ENCODE measurements at regions not wholly inside any gene's neighbourhood (a gene's known extent, or its start where the extent isn't known, plus 50 kb on each side); places are given as distances from the start of the nearest gene placed in this dataset.
"Not testable (repeated sequence)": the region's sequence is repeated elsewhere in the genome, so short reads cannot be mapped to it uniquely, and the experiment has no call there.

- DNase-seq (ENCODE audit: extremely low read depth, low read depth, low spot score): no peak
Observed at GRCh38 chr4:28832444-28832843, 1887.7 kb upstream of the PCDH7 start.

- no peak for DNase-seq (ENCODE audit: extremely low read depth, low read depth, low spot score)
Observed at GRCh38 chr4:28834120-28834519, 1886.0 kb upstream of the PCDH7 start.

DNA sequence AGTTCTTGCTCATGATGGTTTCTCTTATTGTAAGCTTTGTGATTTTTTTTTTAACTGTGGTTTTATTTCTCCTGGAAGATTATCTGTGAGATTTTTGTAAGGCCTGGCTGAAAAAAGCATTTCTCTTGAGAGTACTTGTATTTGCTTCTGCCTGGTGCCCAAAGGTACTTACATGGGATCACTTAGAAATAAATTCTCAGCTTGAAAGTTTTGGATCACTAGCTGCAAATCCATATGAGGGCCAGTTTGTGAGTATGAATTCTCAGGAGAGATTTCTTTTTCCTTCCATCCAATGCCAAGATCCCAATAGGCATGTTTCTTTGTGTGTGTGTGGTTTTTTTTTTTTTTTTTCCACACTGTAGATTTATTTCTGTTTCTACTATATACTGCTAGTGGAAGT, 1884.7 kb upstream of the PCDH7 start:
- DNase-seq (ENCODE audit: extremely low read depth, low read depth, low spot score): no peak

GRCh38 chr4:28842271-28842670, 1877.9 kb upstream of the PCDH7 start:
- no peak for DNase-seq (ENCODE audit: extremely low read depth, low read depth, low spot score)

GRCh38 chr4:28845158-28845557, 1875.0 kb upstream of the PCDH7 start:
- DNase-seq (ENCODE audit: extremely low read depth, low read depth, low spot score): no peak

DNA sequence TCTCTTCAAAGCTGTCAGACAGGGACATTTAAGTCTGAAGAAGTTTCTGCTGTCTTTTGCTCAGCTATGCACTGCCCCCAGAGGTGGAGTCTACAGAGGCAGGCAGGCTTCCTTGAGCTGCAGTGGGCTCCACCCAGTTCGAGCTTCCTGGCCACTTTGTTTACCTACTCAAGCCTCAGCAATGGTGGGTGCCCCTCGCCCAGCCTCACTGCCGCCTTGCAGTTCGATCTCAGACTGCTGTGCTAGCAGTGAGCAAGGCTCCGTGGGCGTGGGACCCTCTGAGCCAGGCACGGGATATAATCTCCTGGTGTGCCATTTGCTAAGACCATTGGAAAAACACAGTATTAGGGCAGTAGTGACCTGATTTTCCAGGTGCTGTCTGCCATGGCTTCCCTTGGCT, 1863.1 kb upstream of the PCDH7 start:
- not testable (repeated sequence) for DNase-seq (ENCODE audit: extremely low read depth, low read depth, low spot score)

- DNase-seq (ENCODE audit: extremely low read depth, low read depth, low spot score): no peak
Observed at GRCh38 chr4:28868841-28869240, 1851.3 kb upstream of the PCDH7 start.

DNA sequence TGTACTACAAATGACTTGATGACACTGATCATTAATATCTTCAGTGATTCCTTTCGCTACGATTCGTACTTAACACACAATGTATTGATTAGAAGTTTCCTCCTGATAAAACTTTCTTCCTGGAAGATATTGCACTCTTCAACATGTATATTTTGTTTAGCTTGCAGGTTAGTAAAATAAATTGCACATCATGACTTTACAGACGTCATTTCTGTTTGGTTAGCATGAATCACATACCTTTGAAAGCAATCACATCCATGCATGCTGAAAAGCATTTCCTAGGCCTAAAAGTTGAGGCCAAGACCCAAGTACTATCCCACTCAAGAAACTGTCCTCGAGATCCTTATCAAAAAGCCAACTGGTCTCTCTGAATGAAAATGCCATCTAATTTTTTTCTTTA, 1841.0 kb upstream of the PCDH7 start:
- no peak for DNase-seq (ENCODE audit: extremely low read depth, low read depth, low spot score)

DNA sequence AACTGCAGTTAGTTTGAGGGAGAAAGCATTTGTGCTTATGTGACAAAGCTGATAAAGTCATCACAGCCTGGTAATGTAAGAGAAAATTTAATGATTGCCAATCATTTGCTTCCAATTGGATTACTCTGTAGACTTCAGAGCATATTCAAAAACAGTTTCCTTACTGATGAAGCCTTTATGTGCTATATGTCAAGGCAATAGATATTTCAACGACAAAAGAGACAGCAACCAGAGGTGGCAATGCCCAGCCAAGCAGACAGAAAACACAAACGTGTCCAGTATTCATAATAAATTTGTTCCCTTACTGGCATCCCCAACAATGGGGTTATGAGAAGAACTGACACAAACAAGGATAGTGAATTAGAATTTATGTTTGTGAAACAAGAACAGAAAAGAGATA, 1840.3 kb upstream of the PCDH7 start:
- no peak for DNase-seq (ENCODE audit: extremely low read depth, low read depth, low spot score)

GRCh38 chr4:28883211-28883610, 1837.0 kb upstream of the PCDH7 start:
- no peak for DNase-seq (ENCODE audit: extremely low read depth, low read depth, low spot score)

- no peak for DNase-seq (ENCODE audit: extremely low read depth, low read depth, low spot score)
Observed at GRCh38 chr4:28886934-28887333, 1833.2 kb upstream of the PCDH7 start.

DNA sequence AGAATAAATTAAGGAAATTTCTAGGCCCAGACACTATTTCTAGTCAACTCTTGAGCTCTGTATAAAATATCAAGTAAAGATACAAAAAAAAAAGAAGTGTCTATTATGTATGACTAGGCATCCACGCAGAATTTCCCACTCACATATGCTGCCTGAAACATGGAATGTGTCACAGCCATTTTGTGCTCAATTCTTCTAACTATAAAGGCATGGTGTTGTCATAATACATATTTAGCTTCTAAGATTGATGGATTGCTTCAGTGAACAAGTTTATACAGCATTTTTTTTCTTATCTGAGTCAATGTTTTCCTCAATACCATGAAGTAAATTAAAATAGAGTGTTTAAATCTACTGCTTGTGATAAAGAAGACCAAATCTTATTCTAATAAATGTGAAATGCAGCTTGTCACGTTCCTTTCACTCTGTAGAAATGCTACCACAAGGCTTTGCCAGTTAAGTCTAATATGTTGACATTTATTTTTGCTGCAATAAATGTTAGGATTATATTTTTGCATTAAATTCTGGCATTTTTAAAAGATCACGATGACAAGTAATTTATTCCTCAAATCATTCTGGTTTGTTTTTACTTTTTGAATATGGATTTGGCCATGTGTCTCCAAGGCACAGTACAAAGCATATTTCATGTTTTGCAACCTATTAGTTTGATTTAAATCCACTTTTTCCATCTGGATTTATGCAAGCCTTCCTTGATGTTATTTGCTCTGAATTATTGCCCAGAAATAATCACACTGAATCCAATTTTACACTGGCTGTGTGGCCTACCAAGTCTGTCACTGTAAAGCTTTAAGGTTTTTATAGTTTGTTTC, 1829.0 kb upstream of the PCDH7 start:
- DNase-seq (ENCODE audit: extremely low read depth, low read depth, low spot score): no peak

GRCh38 chr4:28913466-28913865, 1806.7 kb upstream of the PCDH7 start:
- no peak for DNase-seq (ENCODE audit: extremely low read depth, low read depth, low spot score)

DNA sequence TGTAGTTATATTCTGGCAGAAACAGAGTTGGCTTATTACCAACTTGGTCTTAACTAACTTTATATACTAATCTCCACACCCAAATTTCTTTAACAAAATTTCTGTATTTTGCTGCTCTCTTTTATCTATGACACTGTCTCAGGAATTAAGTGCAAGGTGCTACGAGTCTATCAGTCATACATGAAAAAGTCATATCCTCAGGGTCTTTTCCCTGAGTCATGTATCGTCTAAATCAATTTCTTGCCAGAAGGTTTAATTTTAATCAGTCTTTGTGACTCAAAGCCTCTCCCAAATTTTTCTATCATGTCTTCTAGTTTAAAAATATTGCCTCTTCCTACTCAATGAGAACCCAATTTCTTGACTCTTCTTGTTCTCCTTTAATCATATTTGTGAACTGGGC, 1803.6 kb upstream of the PCDH7 start:
- DNase-seq (ENCODE audit: extremely low read depth, low read depth, low spot score): no peak

GRCh38 chr4:28918871-28919270, 1801.3 kb upstream of the PCDH7 start:
- no peak for DNase-seq (ENCODE audit: extremely low read depth, low read depth, low spot score)

GRCh38 chr4:28921886-28922285, 1798.3 kb upstream of the PCDH7 start:
- DNase-seq (ENCODE audit: extremely low read depth, low read depth, low spot score): no peak

DNA sequence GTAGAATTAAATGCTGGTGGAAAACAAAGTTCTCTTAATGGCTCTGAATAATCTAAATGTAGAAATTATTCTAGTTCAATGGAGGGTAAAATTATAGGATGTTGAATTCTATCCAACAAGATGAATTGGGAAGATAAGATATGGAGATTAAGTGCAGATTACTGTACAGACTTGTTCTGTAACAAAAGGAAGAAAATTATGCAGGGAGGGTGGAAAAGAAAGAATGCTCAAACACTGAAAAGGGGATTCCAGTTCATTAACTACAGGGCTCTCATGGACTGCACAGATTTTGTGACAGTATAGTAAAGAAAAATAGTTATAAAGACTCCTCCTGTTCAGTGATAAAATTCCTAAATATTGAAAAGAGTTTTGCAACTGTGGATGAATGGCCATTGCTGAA, 1794.0 kb upstream of the PCDH7 start:
- no peak for DNase-seq (ENCODE audit: extremely low read depth, low read depth, low spot score)

DNA sequence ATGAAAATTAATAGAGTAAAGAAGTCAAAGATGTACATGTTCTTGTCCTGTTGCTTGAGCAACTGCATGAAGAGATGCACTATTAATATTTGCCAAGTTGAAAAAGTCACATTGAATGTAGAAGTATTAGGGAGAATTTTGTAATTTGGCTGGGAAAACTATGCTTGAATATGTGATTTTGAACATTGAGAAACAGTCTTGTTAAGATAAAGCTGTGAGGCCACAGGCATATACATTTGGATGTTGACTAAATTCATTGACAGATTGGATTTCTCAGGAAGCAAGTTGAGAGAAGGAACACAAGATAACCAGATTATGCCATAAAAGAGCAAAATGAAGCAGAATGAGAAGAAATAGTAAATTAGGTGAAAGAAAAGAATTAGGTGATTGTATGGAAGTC, 1777.5 kb upstream of the PCDH7 start:
- no peak for DNase-seq (ENCODE audit: extremely low read depth, low read depth, low spot score)

GRCh38 chr4:28947374-28947773, 1772.8 kb upstream of the PCDH7 start:
- no peak for DNase-seq (ENCODE audit: extremely low read depth, low read depth, low spot score)

GRCh38 chr4:28948501-28948900, 1771.7 kb upstream of the PCDH7 start:
- no peak for DNase-seq (ENCODE audit: extremely low read depth, low read depth, low spot score)

DNA sequence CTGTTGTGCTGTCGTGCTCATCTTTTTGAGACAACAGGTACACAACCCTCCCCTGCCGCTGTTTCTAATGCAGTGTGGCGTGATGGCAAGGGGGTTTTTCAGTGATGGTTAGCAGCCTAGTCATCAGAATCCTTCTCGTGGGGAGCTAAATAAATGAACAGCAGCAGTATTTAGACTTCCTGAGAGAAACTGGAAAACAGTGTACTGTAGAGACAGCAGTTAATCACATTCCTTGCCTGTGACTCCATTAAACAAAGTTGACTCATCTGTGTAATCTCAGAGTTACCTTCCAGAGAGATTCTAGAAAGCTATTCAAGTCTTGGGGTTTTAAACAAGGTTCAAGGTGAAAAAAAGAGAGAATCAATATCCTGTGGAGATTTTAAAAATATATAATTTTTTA, 1753.2 kb upstream of the PCDH7 start:
- no peak for DNase-seq (ENCODE audit: extremely low read depth, low read depth, low spot score)

DNA sequence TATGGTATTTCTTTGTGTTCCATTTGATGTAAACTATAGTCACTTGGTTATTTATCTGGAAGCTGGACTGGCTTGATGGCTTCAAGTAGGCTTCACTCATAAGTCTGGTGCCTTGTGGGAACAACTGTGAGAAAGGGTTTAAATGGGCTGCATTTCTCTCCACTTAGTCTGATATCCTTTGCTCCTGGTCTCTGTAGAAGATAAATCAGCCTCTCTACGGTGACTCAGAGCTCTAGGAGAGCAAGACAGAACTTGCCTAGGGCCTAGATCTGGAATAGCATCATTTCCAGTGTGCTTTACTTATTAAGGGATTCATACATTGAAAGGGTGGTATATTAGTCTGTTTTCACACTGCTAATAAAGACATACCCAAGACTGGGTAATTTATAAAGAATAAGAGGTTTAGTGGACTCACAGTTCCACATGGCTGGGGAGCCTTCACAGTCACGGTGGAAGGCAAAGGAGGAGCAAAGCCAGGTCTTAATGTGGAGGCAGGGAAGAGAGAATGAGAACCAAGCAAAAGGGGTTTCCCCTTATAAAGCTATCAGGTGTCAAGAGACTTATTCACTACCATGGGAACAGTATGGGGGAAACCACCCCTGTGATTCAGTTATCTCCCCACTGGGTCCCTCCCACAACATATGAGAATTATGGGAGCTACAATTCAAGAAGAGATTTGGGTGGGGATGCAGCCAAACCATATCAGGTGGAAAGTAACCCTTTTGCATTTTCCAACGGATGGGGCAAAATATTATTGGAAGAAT, 1746.4 kb upstream of the PCDH7 start:
- no peak for DNase-seq (ENCODE audit: extremely low read depth, low read depth, low spot score)

Data from glomerular endothelial cell (primary cell).